Erythroblast (primary cell): ENCODE measurements at regions not wholly inside any gene's neighbourhood (a gene's known extent, or its start where the extent isn't known, plus 50 kb on each side); places are given as distances from the start of the nearest gene placed in this dataset.

Experiments
- GATA1 ChIP-seq: IDR thresholded peaks from 2 replicates; pipeline ENCODE4 v1.6.1; 2011; ENCODE audit warnings: low read depth, mild to moderate bottlenecking, control low read depth, low read length, moderate library complexity
- POLR2A ChIP-seq: IDR thresholded peaks from 2 replicates; pipeline ENCODE4 v1.6.1; 2011; ENCODE audit warnings: mild to moderate bottlenecking, low read length

- TF ChIP-seq POLR2A = no peak
- TF ChIP-seq GATA1 = no peak
These were observed 1789.6 kb downstream of the TP53TG3F start for GRCh38 chr16:35249051-35249450.
